ENCODE measurements at regions not wholly inside any gene's neighbourhood (a gene's known extent, or its start where the extent isn't known, plus 50 kb on each side); places are given as distances from the start of the nearest gene placed in this dataset.

DNA sequence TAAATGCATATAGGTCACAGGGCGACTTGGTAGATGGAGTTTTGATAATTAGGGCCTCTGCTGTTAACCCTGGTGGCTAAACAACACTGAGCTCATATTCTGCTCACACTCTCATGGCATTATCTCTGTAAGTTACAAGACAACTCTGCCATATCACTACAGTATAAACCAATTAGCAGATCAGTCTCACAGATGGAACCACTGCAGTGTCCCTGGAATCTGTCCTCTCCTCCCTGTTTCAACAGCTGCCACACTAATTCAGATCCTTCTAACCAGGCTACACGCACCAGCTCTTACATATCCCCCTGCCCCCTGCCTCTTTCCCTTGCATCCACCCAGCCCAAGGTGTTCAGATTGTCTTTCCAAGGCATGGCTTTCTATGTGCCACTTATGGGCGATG lies 161.0 kb upstream of the RMST start:
- no peak for DNase-seq
- in situ Hi-C loops (cut with HindIII; ENCODE audit: low pct_ligation_motif_present, low pct_unique_long_range_greater_than_20kb, low sequenced_read_pairs): no loop called here

GRCh38 chr12:97305651-97306050 lies 157.0 kb upstream of the RMST start:
- in situ Hi-C loops (cut with HindIII; ENCODE audit: low pct_ligation_motif_present, low pct_unique_long_range_greater_than_20kb, low sequenced_read_pairs): no loop called here
- DNase-seq: no peak

- no peak for DNase-seq
- in situ Hi-C loops (cut with HindIII; ENCODE audit: low pct_ligation_motif_present, low pct_unique_long_range_greater_than_20kb, low sequenced_read_pairs): no loop called here
Observed at GRCh38 chr12:97306147-97306546, 156.5 kb upstream of the RMST start.

DNA sequence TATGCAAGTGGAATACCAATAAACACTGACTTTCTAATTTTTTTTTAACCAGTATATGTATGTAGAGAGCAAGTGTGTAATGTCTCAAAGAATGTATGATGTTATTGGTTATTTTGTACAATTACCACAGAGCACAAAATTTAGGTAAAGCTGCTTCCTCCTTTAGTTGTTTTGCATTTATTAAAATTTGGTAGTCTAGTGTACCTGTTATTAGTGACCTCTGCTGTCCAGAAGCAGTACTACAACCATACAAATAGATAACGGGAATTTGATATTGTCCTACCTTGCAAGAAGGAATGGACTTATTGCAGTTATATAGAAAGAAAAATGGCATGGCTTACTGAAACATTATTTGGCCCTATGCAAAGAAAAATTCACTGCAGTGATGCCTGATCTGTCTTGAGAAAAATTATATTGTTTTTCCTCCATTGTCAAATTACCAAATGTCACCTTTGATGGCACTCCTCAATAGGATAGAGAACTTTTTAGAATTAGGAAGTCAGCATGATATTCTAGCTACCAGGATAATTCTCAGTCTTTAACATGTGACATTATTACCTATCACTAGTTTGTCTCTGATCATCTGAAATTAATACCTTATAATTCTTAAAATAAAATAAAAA lies 153.9 kb upstream of the RMST start:
- in situ Hi-C loops (cut with HindIII; ENCODE audit: low pct_ligation_motif_present, low pct_unique_long_range_greater_than_20kb, low sequenced_read_pairs): no loop called here
- peak; percentile 66 for DNase-seq

DNA sequence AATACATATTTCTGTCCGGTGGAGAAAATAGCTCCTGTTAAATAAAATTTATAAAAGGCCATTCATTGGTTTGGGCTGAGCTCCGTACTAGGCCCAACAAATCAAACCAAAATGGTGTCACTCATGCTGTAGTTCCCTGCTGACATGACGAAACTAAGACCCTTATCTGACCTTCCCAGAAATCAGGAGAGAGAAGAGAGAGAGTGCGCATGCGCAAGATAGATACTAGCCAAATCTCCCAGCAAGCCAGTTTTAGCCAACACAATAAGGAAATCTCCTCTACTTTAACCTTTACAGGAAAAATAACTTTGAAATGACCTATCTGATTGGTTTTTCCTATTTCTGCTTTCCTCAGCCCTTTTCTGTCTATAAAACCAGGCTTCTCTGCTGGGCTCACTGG lies 152.7 kb upstream of the RMST start:
- in situ Hi-C loops (cut with HindIII; ENCODE audit: low pct_ligation_motif_present, low pct_unique_long_range_greater_than_20kb, low sequenced_read_pairs): no loop called here
- no peak for DNase-seq

- in situ Hi-C loops (cut with HindIII; ENCODE audit: low pct_ligation_motif_present, low pct_unique_long_range_greater_than_20kb, low sequenced_read_pairs): no loop called here
- DNase-seq: no peak
Observed at GRCh38 chr12:97312570-97313135, 150.0 kb upstream of the RMST start.

DNA sequence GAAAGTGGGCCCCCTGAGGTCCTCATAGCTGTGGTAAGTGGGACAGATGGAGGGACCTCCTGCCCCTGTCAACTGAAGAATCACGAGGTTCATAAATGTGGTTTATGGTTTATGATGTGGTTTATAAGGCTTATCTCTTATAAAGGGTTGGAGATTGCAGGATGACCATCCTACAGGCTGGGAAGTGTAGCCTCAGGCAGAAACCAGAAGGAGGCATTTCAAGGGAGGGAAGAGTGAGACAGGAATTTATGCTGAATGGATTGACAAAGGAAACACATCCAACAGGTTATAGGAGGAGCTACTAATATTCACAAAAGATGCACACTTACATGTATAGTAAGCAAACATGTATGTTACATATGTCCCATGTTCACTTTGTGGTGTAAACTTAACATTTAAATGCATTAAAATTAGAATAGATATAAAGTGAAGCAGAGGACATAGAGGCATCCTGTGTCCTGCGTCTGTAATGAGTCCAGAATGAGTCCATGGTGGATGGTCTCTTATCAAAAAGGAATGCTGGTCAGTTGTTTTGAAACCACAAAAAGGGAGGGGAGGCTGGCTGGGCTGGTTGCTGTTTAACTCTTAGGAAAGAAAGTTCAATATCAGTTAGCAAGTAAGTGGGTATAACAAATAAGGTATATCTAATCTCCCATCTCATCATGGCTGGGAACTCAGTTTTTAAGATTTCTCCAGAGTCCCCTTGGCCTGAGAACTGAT lies 149.0 kb upstream of the RMST start:
- in situ Hi-C loops (cut with HindIII; ENCODE audit: low pct_ligation_motif_present, low pct_unique_long_range_greater_than_20kb, low sequenced_read_pairs): no loop called here

DNA sequence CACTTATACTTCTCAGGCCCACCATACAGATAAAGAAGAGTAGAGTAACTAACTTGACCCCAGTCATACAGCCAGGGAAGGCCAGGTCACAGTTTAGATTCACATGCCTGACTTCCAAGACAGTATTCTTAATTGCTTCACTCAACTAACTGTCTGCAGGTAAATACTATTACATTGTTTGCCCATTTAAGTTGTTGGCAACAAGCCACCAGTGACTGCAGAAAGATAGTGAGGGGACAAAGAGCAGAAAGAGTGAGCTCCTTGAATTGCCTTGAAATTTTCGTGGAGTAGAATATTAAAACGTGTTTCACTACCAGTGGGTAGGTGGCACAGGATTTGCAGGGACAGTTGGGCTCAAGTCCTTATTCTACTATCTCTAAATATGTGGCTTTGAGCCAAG lies 146.3 kb upstream of the RMST start:
- in situ Hi-C loops (cut with HindIII; ENCODE audit: low pct_ligation_motif_present, low pct_unique_long_range_greater_than_20kb, low sequenced_read_pairs): no loop called here
- no peak for DNase-seq

More for the DNA sequence above, 149.0 kb upstream of the RMST start:
- peak; percentile 38 for DNase-seq

DNA sequence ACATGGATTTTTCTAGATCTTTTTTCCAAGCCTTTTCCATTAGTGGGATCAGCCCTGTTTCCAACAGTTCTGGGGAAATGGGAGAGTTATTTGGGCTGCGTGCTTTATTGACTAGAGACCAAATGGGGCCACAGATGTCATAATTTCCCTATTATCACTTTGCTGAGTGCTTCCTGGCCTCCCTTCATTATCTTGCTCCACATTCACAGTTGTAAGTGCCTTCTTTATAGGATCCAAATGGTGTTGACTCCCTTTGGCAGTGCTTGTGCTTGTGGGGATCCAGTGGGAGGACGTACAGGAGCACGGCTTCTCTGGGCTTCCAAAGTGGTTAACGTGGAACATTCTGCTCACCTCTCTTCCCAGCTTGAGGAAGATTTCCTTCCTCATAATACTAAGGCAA lies 141.0 kb upstream of the RMST start:
- in situ Hi-C loops (cut with HindIII; ENCODE audit: low pct_ligation_motif_present, low pct_unique_long_range_greater_than_20kb, low sequenced_read_pairs): no loop called here

DNA sequence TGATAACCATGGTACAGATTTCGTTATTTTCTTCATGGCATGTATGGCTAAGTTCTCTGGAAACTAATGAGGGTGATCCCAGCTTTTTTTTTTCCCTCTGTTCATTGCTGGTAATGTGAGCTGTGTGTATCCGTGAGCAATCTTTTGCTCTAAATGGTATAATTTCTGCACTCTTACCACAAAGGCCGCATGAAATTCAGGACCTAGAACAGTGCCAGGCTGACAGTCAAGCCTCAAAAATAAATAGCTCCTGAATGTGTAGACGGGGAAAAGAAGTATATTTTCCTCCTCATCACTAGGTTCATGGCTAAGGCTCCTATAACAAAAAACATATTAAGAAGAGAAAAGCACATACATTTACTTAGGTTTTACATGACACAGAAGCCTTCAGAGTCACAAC lies 140.2 kb upstream of the RMST start:
- in situ Hi-C loops (cut with HindIII; ENCODE audit: low pct_ligation_motif_present, low pct_unique_long_range_greater_than_20kb, low sequenced_read_pairs): no loop called here

More for the DNA sequence above, 141.0 kb upstream of the RMST start:
- DNase-seq: no peak

DNA sequence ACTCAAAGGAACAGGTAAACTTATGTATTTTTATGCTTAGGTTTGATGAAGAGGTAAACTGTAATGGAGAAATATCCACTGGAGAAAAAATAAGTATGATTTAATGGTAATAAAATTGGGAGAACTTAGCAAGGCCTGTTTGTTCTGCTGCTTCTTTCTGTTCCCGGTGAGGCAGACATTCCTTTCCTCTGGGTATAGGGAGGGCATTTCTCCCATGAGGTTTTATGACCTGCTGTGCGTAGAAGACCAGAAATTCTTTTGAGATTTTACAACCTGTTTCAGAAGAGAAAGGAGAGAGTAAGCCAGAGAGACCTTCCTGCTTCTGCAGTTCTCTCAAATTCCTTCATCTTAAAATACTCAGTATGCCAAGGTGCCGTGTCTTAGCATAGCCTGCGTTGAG lies 139.4 kb upstream of the RMST start:
- in situ Hi-C loops (cut with HindIII; ENCODE audit: low pct_ligation_motif_present, low pct_unique_long_range_greater_than_20kb, low sequenced_read_pairs): no loop called here
- no peak for DNase-seq

More for the DNA sequence above, 140.2 kb upstream of the RMST start:
- DNase-seq: no peak

DNA sequence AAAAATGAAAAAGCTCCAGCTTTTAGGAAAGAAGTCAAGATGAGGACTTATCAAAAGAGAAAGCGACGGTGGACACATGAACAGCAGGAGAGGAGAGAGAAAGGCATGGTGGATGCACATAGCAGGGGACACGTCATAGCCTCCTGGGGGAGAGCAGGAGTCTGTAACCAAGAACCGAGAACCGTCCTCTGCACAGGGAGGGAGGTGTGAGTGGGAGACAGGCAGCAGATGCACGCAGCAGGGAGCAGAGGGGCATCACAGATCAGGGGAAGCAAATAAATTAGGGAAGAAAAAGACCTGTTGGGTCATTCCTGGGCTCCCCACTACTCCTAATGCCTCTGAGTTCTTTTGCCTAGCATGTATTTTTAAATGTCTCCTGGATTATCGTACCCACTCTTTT lies 138.1 kb upstream of the RMST start:
- no peak for DNase-seq
- in situ Hi-C loops (cut with HindIII; ENCODE audit: low pct_ligation_motif_present, low pct_unique_long_range_greater_than_20kb, low sequenced_read_pairs): no loop called here

- in situ Hi-C loops (cut with HindIII; ENCODE audit: low pct_ligation_motif_present, low pct_unique_long_range_greater_than_20kb, low sequenced_read_pairs): no loop called here
- DNase-seq: no peak
Observed at GRCh38 chr12:97335115-97335514, 127.5 kb upstream of the RMST start.

GRCh38 chr12:97336900-97337751 lies 125.5 kb upstream of the RMST start:
- DNase-seq: no peak
- in situ Hi-C loops (cut with HindIII; ENCODE audit: low pct_ligation_motif_present, low pct_unique_long_range_greater_than_20kb, low sequenced_read_pairs): no loop called here

GRCh38 chr12:97342130-97342529 lies 120.5 kb upstream of the RMST start:
- no peak for DNase-seq
- in situ Hi-C loops (cut with HindIII; ENCODE audit: low pct_ligation_motif_present, low pct_unique_long_range_greater_than_20kb, low sequenced_read_pairs): no loop called here

GRCh38 chr12:97347956-97348355 lies 114.6 kb upstream of the RMST start:
- in situ Hi-C loops (cut with HindIII; ENCODE audit: low pct_ligation_motif_present, low pct_unique_long_range_greater_than_20kb, low sequenced_read_pairs): no loop called here
- DNase-seq: no peak

GRCh38 chr12:97358361-97358760 lies 104.2 kb upstream of the RMST start:
- in situ Hi-C loops (cut with HindIII; ENCODE audit: low pct_ligation_motif_present, low pct_unique_long_range_greater_than_20kb, low sequenced_read_pairs): no loop called here
- no peak for DNase-seq

DNA sequence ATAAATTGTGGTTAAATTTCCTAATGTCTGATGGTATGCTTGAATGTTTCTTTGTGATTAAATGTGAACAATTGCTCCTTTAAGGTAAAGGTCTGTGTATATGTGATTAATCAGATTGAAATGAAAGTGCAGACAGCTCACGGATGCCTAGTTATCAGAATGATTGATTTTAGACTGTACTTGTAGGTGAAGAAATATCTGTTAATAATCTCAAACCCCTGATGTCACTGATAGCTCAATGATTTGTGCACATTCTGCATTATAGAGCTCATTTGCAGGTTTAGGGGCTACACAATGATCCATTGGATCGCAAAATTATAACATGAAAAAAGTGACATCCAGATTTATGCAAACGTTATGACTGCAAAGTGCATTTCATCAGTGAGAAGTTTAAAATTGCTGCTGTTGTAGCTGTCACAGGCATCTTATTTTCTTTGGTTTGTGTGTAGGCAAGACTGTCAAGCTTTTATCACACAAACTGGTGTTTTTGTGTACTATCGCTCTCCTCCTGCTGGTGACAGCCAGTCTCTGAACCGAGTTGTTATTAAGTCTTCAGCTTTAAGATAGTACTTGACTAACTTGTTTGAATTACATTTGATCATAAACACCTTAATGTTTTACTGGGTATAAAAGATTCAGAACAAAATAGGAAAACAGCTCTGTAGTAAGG lies 103.4 kb upstream of the RMST start:
- no peak for DNase-seq

GRCh38 chr12:97363693-97364092 lies 98.9 kb upstream of the RMST start:
- in situ Hi-C loops (cut with HindIII; ENCODE audit: low pct_ligation_motif_present, low pct_unique_long_range_greater_than_20kb, low sequenced_read_pairs): no loop called here
- no peak for DNase-seq

More for the DNA sequence above, 103.4 kb upstream of the RMST start:
- in situ Hi-C loops (cut with HindIII; ENCODE audit: low pct_ligation_motif_present, low pct_unique_long_range_greater_than_20kb, low sequenced_read_pairs): no loop called here
